ENCODE measurements at regions not wholly inside any gene's neighbourhood (a gene's known extent, or its start where the extent isn't known, plus 50 kb on each side); places are given as distances from the start of the nearest gene placed in this dataset.

GRCh38 chr21:19290328-19290727 lies 886.7 kb upstream of the TMPRSS15 start:
- TF ChIP-seq CTCF (IDR thresholded peaks at IDR 0.05), result no peak
- no peak for TF ChIP-seq POLR2A (IDR thresholded peaks at IDR 0.05)
